BE2C (cell line): ENCODE measurements at regions not wholly inside any gene's neighbourhood (a gene's known extent, or its start where the extent isn't known, plus 50 kb on each side); places are given as distances from the start of the nearest gene placed in this dataset.

Experiments used
- DNase-seq: peaks from one replicate; pipeline ENCODE4 v3.0.0-alpha.2; 2020
- H3K27me3 ChIP-seq: fragments of 250-450 bp; sonication (Bioruptor Pico); 2 replicates; pipeline ENCODE4 v1.5.1; 2020; ENCODE audit warnings: mild to moderate bottlenecking
- H3K36me3 ChIP-seq: fragments of 250-450 bp; sonication (Bioruptor Pico); 2 replicates; pipeline ENCODE4 v1.5.1; 2020; ENCODE audit warnings: mild to moderate bottlenecking
- H3K4me1 ChIP-seq: fragments of 250-450 bp; sonication (Bioruptor Pico); 2 replicates; pipeline ENCODE4 v1.5.1; 2020
- H3K4me3 ChIP-seq: 2 replicates; pipeline ENCODE4 v1.5.1; 2011; ENCODE audit warnings: low read depth, low read length
- H3K9me3 ChIP-seq: fragments of 250-450 bp; sonication (Bioruptor Pico); 2 replicates; pipeline ENCODE4 v1.5.1; 2020
- CTCF ChIP-seq: IDR thresholded peaks from 2 replicates; pipeline ENCODE4 v1.5.1; 2012; ENCODE audit warnings: mild to moderate bottlenecking, low read depth, low read length

- H3K9me3 ChIP-seq, result no peaks in the 10 kb centered on the region
- H3K27me3 ChIP-seq, result no peaks in the 10 kb centered on the region
- no peaks in the 10 kb centered on the region for H3K36me3 ChIP-seq
- TF ChIP-seq CTCF, result no peak
- H3K4me3 ChIP-seq, result no peak overlapping the region
- no peaks in the 10 kb centered on the region for H3K4me1 ChIP-seq
- DNase-seq, result no peak
Observed at GRCh38 chr20:4300401-4300800, 51.3 kb upstream of the ADRA1D start.

- TF ChIP-seq CTCF, result no peak
- no peaks in the 10 kb centered on the region for H3K4me1 ChIP-seq
- no peak for DNase-seq
- no peaks in the 10 kb centered on the region for H3K9me3 ChIP-seq
- H3K36me3 ChIP-seq, result no peaks in the 10 kb centered on the region
- no peaks in the 10 kb centered on the region for H3K27me3 ChIP-seq
- no peak overlapping the region for H3K4me3 ChIP-seq
Observed at GRCh38 chr20:4299773-4300172, 50.7 kb upstream of the ADRA1D start.

- H3K4me3 ChIP-seq, result no peak overlapping the region
- no peak for DNase-seq
- no peaks in the 10 kb centered on the region for H3K36me3 ChIP-seq
- H3K4me1 ChIP-seq, result no peaks in the 10 kb centered on the region
- TF ChIP-seq CTCF, result no peak
- H3K9me3 ChIP-seq, result no peaks in the 10 kb centered on the region
- no peaks in the 10 kb centered on the region for H3K27me3 ChIP-seq
Observed at GRCh38 chr20:4299216-4299615, 50.1 kb upstream of the ADRA1D start.
